ENCODE measurements at regions not wholly inside any gene's neighbourhood (a gene's known extent, or its start where the extent isn't known, plus 50 kb on each side); places are given as distances from the start of the nearest gene placed in this dataset.
"Not testable (repeated sequence)": the region's sequence is repeated elsewhere in the genome, so short reads cannot be mapped to it uniquely, and the experiment has no call there.

DNA sequence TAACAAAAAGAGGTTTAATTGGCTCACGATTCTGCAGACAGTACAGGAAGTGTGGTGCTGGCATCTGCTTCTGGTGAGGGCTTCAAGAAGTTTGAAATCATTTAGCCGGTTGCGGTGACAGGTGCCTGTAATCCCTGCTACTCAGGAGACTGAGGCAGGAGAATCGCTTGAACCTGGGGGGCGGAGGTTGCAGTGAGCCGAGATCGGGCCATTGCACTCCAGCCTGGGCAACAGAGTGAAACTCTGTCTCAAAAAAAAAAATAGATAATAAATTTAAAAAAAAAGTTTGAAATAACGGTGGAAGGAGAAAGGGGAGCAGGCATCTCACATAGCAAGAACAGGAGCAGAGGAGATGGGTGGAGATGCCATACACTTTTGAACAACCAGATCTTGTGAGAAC is 71.9 kb upstream of the TPTE start:
- in situ Hi-C loops (cut with HindIII; ENCODE audit: low pct_unique_long_range_greater_than_20kb, low sequenced_read_pairs); DNase-seq (ENCODE audit: low read depth in 1 of 2, low spot score in 1 of 2): not testable (repeated sequence)

DNA sequence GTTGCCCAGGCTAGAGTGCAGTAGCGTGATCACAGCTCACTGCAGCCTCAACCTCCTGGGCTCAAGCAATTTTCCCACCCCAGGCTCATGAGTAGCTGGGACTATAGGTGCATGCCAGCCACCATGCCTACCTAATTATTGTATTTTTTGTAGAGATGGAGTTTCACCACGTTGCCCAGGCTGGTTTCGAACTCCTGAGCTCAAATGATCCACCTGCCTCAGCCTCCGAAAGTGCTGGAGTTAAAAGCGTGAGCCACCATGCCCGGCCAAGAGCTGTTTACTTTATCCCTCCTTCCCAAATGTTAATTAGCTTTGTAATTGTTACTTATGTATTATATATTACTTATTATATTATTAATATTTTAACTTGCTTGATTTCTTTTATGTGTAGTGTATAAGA is 70.1 kb upstream of the TPTE start:
- in situ Hi-C loops (cut with HindIII; ENCODE audit: low pct_unique_long_range_greater_than_20kb, low sequenced_read_pairs); DNase-seq (ENCODE audit: low read depth in 1 of 2, low spot score in 1 of 2): not testable (repeated sequence)

DNA sequence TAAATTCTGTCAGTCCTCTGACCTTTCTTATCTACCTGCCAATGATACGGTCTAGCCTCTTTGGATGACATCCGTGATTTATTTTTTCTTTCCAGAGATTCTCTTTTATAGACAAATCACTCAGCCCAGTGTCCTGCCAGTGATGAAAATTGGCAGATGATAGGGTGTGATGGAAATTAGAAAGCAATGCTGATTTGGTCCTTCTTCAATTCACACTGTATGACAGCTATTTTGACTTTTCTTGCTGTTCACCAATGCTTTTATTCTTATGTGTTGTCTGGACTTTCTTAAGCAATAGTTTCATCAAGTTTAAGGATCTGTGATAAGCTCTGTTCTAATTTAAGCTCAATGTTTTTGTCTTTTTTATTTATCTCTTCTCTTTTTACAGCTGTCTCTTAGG is 63.6 kb upstream of the TPTE start:
- DNase-seq (ENCODE audit: low read depth in 1 of 2, low spot score in 1 of 2); in situ Hi-C loops (cut with HindIII; ENCODE audit: low pct_unique_long_range_greater_than_20kb, low sequenced_read_pairs): not testable (repeated sequence)

DNA sequence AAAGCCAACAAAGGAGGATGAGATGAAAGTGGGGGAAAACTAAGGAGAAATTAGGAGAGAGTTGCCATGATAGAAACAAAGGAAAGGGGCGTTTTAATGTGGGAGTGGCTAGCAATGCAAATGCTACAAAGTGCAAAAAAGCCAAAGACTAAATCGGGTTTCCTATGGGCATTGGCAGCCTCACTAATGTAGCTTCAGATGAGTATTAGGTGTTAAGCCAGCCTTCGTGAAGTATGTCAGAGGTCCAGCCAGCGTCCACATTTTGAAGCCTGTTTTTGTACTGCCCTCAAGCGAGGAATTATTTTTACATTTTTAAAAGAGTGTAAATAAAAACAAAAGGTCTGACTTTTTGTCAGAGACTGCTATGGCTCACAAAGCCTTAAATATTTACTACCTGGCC is 60.4 kb upstream of the TPTE start:
- DNase-seq (ENCODE audit: low read depth in 1 of 2, low spot score in 1 of 2); in situ Hi-C loops (cut with HindIII; ENCODE audit: low pct_unique_long_range_greater_than_20kb, low sequenced_read_pairs): not testable (repeated sequence)

DNA sequence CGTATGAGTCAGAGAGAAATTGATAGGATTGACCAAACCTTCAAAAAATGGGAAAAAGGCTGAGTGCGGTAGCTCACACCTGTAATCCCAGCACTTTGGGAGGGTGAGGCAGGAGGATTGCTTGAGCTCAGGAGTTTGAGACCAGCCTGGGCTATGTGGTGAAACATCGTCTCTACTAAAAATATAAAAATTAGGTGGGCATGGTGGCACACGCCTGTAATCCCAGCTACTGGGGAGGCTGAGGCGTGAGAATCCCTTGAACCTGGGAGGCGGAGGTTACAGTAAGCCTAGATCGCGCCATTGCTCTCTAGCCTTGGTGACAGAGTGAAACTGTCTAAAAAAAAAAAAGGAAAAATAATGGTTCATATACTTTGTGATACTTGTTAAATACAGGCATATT is 59.9 kb upstream of the TPTE start:
- DNase-seq (ENCODE audit: low read depth in 1 of 2, low spot score in 1 of 2); in situ Hi-C loops (cut with HindIII; ENCODE audit: low pct_unique_long_range_greater_than_20kb, low sequenced_read_pairs): not testable (repeated sequence)

DNA sequence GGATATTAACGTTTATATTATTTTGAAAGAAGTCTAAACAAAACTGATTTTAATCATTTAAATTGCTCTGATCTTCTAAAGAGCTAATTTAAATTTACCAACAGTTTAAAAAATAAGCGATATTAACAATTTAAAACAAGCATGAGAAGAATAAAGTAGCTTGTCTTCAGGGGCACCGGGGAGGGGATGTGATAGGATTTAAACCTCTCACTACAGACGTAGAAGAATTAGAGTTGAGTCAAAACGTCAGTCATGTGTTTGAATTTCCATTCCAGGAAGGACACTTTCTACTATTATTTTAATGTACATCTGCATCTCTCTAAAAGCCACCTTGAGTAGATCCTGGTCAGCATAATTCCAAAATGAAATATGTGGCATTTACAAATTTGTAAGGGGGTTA is 58.2 kb upstream of the TPTE start:
- no peak for DNase-seq (ENCODE audit: low read depth in 1 of 2, low spot score in 1 of 2)
- in situ Hi-C loops (cut with HindIII; ENCODE audit: low pct_unique_long_range_greater_than_20kb, low sequenced_read_pairs) = no loop called here
- no peak for TF ChIP-seq JUND (IDR thresholded peaks at IDR 0.05; ENCODE audit: low read depth)

DNA sequence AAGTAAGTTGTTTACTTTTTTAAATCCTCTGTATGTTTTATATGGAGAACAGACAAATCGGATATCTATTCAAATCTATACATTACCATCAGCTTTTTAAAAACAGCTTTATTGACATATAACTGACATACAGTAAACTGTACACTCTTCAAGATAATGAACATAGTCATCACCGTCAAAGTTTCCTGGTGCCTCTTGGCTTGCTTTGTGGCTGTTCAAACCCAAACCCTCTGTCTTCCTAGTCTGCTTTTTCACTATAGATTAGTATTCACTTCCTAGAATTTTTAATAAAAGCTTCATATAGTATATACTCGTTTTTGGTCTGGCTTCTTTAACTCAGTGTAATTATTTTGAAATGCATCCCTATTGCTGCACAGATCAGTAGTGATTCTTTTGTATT is 56.4 kb upstream of the TPTE start:
- DNase-seq (ENCODE audit: low read depth in 1 of 2, low spot score in 1 of 2) = no peak
- TF ChIP-seq JUND (IDR thresholded peaks at IDR 0.05; ENCODE audit: low read depth) = no peak
- in situ Hi-C loops (cut with HindIII; ENCODE audit: low pct_unique_long_range_greater_than_20kb, low sequenced_read_pairs) = no loop called here

DNA sequence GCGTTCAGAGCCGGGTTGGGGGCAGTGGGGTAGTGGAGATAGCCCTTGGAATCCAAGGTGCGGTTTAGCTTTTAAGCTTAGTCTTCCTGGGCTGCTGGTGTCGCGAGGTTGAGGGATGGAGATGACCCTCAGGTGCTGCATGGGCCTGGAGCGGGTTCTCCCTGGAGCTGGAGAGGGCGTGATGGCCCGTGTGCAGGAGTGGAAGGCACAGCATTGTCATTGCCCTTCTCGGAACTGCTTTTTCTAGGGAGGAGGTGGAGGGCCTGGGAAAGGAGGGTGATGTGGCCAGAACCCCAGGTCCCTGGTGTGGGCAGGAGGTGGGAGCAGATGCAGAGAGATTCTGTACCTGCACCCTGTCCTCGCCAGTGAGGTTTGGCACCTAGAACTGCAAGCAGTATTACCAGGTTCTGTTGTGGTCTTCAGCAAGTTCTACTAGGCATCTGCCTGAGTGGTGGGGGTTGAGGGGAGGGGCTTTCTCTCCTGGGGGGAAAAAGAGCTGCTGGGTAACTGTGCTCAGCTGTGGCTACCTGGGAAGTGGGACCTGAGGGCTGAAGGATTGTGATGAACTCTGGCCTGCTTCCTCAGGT is 55.8 kb upstream of the TPTE start:
- DNase-seq (ENCODE audit: low read depth in 1 of 2, low spot score in 1 of 2); in situ Hi-C loops (cut with HindIII; ENCODE audit: low pct_unique_long_range_greater_than_20kb, low sequenced_read_pairs): not testable (repeated sequence)

DNA sequence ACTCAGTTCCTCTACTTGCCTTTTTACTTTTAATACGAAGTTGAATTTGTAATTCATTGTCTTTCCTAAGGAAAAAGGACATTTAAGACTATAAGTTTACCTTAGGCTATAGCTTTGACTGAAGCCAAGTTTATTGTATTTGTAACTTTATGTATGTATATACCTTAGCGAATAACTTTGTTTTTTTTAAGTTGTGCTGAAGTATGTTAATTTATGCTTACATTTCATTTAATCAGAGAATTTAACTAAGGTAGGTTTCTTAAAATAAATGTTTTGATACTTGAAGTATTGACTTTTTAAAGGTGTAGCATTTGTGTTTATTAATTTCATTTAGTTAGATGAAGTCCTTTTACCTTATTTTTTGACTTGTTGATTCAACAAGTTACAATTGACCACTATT is 55.2 kb upstream of the TPTE start:
- no peak for DNase-seq (ENCODE audit: low read depth in 1 of 2, low spot score in 1 of 2)
- TF ChIP-seq JUND (IDR thresholded peaks at IDR 0.05; ENCODE audit: low read depth) = no peak
- in situ Hi-C loops (cut with HindIII; ENCODE audit: low pct_unique_long_range_greater_than_20kb, low sequenced_read_pairs) = no loop called here
